ENCODE measurements at regions not wholly inside any gene's neighbourhood (a gene's known extent, or its start where the extent isn't known, plus 50 kb on each side); places are given as distances from the start of the nearest gene placed in this dataset.
"Not testable (repeated sequence)": the region's sequence is repeated elsewhere in the genome, so short reads cannot be mapped to it uniquely, and the experiment has no call there.

- no peak for DNase-seq
Observed at GRCh38 chr18:76715012-76715610, 107.2 kb upstream of the ZNF236 start.

DNA sequence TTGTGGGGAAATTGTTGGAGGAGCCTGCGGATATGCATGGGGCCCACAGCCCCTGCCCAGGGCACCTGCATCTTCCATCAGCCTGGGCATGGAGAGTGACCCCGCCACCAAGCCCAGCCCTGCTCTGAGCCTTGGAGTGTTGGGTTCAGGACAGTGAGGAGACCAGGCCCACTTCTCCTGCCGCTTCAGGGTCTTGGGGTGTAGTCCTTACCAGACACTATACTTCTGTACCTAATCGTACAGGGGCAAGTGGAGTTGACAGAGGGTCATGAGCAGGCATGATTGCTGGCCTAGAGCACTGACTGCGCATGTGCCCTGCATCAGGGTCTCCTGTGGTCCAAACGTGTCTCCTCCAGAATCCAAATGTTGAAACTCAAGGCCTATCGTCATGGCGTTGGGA, 108.9 kb upstream of the ZNF236 start:
- DNase-seq = no peak

DNA sequence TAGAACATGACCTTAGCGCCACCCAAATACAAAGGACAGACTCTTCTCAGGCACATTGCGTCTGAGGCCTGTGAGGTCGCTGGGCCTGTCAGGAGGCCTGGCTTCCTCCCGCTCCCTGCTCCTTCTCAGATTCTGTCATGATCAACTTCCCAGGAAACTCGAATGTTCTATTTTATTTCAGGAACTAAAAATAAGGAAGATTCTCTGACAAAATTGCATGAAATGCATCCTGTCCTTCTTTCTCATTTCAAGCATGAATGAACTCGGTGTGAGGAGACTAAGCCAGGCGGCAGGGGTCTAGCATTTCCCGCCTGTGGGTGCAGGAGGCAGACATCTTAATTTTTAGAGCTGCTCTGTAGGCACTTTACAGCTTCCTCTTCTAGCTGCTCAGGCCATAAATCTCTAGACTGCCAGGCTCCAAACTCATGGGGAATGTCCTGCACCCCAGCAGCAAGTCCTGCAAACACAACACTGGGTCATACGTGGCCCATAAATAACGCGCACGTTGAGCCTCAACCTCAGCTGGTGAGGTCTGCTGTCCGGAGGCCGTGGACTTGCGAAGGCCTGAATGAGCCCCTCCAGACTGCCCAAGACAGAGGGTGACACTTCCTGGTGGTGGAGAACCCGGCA, 109.7 kb upstream of the ZNF236 start:
- no peak for DNase-seq

- DNase-seq = no peak
Observed at GRCh38 chr18:76710646-76711520, 111.5 kb upstream of the ZNF236 start.

DNA sequence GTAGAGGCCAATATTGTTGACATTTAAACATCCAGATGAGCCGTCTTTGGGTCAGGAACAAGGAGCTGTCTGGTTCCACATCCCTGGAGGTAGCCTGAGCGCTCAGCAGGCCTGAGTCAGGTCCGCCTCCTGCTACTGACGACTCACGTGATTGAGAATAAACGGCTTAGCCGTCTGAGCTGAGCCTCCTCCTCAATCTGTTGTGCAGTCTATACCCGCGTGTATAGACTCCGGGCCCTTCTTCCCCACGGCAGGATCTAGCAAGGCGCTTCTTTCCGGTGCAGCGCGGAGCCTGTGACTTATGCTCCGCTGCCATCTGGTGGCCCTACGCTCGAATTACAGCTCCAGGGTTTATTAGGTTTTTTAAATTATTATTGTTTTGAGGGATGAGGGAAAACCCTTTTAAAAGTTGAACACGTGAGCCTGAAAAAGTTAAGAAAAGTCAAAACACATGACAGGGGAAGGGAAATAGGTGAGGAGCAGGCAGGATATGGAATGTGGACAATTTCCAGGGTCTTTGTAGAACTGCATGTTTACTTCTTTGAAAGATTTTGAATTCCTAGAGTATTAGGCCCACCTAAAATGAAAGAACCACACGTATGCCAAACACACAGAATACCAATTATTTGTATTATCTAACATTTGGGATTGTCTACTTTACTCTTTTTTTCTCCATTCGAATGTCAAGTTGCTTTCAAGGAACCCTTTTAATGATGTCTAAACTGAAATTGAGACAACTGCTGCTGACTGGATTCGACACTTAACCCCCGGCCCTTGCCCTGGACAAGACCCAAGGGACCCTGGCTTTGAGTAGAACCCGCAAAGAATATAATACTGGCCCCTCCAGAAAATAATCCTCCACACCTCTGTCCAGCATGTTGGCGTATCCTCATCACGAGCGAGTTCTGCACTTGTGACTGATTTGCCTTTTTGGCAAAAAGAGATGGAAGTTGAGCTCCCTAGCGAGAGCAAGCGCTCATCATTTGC, 112.4 kb upstream of the ZNF236 start:
- DNase-seq = peak; percentile 38 to 54

- no peak for DNase-seq
Observed at GRCh38 chr18:76708722-76709353, 113.5 kb upstream of the ZNF236 start.

DNA sequence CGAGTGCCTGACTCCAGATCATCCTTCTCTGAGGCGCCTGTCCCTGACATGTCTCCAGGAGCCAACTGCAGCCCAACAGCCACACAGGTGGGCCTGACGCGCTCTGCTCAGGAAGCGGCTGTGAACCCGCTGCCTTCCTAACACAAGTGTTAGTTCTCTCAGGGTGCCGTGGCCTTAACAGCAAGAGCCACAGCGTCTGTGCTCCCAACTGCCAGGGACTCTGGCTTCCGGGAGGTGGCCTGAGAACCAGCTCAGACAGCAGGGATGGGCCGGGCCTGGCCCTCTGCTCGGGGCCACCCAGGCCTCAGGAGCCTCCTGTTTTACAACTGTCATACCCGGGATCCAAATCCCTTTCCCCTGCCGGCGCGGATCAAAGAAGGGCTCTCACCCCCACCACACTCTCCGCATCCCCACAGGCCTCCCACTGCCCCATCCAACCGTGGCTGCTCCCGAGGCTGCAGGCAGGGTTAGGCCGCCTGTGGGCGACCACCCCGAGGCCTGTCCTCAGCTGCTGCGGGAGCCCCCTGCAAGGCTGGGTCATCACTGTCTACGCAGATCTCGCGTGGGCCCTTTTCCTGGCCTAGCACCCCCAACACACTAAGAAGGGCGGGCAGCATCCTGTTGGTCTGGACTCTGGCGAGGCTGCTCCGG, 114.2 kb upstream of the ZNF236 start:
- DNase-seq = no peak

DNA sequence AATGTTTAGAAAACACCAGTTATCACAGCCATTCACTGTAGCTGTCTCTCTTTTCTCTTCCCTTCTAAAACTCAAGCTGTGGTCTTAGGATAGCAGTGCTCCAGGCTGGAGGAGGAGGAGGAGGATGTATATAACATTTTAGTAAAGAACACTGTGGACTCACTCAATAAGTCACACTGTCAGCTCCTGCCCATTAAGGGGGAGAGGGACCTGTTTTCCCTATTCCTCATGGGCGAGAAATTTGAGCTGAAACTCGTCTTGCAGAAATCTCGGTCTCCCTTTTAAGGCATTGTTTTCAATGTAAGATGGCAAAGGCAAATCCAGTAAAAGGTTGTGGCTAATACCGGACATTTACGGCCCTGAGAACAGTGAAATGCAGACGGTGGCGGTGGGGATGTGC, 114.8 kb upstream of the ZNF236 start:
- DNase-seq = no peak

DNA sequence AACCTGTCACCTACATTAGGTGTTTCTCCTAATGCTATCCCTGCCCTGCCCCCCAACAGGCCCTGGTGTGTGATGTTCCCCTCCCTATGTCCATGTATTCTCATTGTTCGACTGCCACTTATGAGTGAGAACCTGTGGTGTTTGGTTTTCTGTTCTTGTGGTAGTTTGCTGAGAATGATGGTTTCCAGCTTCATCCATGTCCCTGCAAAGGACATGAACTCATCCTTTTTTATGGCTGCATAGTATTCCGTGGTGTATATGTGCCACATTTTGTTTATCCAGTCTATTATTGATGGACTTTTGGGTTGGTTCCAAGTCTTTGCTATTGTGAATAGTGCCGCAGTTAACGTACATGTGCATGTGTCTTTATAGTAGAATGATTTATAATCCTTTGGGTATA, 117.8 kb upstream of the ZNF236 start:
- DNase-seq = not testable (repeated sequence)

GRCh38 chr18:76699923-76700322, 122.4 kb upstream of the ZNF236 start:
- DNase-seq = no peak

DNA sequence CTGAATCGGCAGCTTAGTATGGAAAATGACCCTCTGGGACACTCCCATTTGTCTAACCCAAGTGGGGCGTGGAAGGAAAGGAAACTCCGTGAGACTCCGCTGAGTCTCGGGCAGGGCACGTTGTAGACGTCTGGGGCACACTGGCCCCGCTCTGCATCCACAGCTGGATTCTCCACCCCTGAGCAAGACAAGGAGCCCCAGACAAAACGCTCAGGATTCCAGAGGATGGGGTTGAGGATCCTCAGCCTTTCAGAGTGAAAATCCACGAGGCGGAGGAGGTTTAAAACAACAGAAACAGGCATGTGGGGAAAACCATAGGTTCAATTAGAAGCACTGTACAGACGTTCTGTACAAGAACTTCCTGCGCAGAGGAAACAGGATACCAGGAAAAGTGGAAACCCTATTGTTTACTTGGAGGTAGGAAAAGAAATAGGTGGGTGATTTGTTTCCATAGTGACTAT, 124.9 kb upstream of the ZNF236 start:
- DNase-seq = no peak

DNA sequence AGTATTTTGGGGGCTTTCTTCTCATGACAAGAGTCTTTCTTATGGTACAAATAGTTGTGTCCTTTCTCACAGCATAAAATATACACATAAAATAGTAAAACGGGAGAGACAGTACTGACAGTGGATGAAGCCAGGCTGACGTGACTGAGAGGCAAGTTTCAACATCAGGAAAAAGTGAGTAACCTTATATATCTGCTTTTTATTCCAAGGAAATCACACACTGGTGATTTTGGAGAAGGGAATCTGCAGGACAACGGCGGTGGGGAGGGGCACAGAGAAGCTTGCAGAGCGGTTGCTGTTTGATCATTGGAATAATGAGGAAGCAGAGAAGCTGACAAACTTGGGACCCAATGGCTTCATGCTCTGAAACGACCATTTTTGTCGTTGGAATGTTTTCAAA, 130.6 kb upstream of the ZNF236 start:
- DNase-seq = no peak

GRCh38 chr18:76689646-76690264, 132.6 kb upstream of the ZNF236 start:
- DNase-seq = no peak

- no peak for DNase-seq
Observed at GRCh38 chr18:76688724-76689472, 133.5 kb upstream of the ZNF236 start.

DNA sequence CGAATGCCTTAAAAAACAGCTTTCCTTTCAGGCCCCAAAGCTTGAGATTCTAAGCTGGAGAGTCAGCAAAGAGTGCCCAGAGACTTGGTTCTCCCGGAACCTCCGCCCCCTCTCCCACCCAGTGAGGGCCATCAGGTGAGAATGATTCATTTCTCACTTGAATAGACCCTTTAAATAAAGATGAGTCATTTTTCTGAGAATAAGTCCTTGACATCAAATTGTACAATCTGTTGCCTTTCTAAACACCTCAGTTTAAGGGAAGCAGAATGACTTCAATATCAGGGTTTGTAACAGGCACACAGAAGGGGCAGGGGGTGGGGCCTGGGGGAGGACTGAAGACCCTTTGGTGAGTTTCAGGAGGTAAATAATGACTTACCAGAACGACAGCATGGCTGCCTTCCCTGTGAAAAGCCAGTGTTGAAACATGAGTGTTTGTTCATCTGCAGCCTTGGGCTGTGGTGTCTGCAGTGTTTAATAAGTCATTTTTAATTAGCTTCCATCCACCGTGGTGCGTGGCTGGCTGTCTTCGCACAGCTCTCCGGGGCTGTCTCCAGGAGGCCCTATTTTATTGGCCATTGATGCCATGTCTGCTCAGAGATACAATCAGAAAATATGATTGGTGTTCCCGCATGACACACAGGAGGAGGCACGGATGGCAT, 134.9 kb upstream of the ZNF236 start:
- peak in 1 of 2 experiments; percentile 25 for DNase-seq

DNA sequence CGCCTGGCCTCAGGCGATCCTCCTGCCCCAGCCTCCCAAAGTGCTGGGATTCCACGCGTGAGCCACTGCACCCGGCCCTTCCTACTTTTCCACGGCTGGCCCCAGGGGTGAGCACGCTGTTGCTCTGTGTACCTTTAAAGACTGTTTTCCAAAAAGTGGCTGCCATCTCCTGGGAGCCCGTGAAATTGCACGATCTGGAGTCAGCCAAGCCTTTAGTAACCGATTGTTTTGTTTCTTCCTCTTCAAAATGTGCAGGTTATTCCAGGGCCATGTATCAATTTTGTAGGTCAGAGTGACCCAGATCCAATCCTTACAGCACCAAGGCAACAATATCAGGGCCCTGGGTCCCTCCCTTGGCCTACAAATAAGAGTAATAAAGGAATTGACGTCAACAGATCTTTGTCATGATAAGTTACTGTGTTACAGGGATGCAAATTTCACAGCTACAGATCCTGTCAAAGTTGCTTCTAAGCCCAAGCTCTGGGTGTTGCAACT, 135.6 kb upstream of the ZNF236 start:
- DNase-seq = no peak

- DNase-seq = no peak
Observed at GRCh38 chr18:76685860-76686259, 136.5 kb upstream of the ZNF236 start.

GRCh38 chr18:76685402-76685801, 137.0 kb upstream of the ZNF236 start:
- DNase-seq = no peak

DNA sequence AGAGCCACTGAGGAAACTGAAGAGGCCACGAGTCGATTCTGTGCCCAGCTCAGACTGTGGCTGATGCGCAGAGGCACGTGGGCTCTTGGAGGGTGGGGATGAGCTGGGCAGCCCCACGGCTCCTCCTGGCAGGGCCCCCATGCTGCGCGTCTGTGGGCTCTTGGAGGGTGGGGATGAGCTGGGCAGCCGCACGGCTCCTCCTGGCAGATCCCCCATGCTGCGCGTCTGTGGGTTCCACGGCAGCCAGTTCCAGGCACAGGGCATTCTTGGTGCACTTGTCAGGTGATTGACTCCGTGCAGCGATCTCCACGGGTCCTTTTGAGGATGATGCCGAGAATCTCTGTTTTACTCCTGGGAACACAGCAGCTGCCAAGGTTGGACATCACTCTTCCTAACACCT, 138.1 kb upstream of the ZNF236 start:
- no peak for DNase-seq

DNA sequence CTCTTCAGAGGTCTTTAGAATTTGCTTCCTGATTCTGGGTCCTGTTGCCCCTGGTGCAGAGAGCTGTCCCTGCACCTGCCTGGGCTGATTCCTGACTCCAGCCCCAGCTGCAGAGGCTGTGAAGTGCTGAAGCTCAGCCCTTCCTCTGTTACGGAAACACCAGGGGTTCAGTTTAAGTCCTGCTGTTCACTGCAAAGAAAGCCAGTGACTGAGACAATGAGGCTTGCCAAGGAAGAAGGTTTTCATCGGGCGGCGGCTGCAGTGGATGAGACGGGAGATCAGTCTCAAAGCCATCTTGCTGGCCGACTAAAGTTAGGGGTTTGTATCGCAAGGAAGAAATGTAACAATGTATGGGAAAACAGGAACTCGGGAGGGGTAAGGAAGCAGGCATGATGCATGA, 142.4 kb upstream of the ZNF236 start:
- DNase-seq = no peak
